HuH-7 (cell line): ENCODE measurements at regions not wholly inside any gene's neighbourhood (a gene's known extent, or its start where the extent isn't known, plus 50 kb on each side); places are given as distances from the start of the nearest gene placed in this dataset.
"Not testable (repeated sequence)": the region's sequence is repeated elsewhere in the genome, so short reads cannot be mapped to it uniquely, and the experiment has no call there.

Experiments used
- DNase-seq: peaks from one replicate; pipeline ENCODE4 v3.0.0; 2011; ENCODE audit warnings: low spot score

DNA sequence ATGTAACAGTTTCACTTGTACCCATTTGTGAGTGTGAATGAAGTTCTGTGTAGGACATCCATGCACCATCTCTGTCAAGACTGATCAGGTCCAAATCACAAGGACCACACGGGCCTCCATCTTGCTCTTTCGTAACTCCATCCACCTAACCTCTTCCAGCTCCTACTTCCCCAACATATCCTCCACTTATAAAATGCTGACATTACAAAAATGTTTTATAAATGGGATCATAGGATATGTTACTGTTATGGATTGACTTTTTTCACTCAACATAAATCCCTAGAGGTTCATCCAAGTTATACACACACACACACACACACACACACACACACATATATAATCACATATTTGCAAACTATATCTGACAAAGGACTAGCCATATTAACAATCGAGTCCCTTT, 476.8 kb downstream of the ZNF516 start:
- no peak for DNase-seq

DNA sequence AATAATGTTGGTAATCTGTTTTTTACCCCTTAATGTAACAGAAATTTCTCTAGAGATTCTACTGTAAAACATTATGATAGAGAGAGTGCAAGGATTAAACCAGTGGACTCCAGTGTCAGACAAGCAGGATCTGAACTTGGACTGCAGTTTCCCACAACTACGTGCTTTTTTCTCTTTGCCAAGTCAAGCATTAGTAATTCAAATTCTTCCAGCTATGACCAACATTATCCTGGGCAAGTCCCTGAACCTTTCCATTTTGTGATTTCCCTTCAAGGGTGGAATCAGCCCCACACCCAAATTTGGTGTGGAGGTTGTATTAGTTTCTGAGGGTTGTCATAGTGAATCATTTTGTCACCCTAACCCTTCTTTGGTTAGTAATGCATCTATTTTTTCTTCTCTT, 482.0 kb downstream of the ZNF516 start:
- DNase-seq, result no peak

DNA sequence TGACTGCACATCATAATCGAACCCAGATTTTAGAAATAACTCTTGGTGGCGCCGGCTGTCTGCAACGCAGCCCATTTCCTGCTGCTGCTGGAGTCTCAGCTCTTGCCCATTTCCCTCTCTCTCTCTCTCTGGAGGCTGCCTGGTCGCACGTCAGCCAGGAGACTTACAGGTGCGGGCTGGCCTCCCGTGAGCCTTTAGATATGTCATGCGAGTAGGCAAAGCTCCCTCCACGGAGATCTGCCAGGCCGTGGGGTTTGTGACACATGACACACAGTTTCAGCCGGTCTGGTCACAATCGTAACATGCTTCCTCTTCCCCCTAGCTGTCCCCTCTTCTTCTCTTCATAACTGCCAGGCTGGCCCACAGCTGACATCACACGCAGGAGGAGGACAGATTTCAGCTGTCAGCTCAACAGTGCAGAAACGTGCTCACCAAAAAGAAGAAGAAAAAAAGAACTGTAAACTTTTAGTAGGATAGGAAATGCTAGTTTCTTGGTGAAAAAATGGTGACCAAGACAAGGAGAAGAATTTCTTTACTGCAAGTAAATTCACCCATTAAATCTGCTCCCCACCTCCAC, 489.3 kb downstream of the ZNF516 start:
- DNase-seq, result no peak

DNA sequence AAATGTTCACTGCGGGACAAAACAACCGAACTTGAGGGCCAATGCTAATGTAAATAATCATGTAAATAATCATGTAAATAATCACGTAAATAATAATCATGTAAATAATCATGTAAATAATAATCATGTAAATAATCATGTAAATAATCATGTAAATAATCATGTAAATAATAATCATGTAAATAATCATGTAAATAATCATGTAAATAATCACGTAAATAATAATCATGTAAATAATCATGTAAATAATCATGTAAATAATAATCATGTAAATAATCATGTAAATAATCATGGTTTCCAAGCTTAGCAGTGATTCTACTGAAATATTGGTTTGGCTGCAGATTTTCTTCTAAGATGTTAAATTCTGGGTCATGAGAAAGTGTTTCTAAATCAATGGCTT, 507.1 kb downstream of the ZNF516 start:
- not testable (repeated sequence) for DNase-seq

DNA sequence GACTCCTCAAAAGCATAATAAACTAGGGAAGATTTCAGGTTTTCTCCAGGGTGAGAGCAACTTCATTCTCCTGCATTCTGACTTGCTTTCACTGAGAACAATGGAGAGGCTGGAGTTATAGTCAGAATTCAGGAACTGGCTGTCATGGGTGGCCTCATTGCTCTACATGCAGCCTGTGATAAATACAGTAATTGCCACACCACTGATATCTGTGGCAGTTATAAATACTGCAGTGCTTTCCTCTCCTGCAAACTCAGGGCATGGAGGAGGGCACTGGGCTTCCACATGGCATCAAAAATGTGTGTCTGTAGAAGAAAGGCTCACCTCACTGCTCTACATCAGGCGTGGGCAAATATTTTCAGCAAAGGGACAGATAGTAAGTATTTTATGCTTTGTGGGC, 510.2 kb downstream of the ZNF516 start:
- DNase-seq, result no peak

DNA sequence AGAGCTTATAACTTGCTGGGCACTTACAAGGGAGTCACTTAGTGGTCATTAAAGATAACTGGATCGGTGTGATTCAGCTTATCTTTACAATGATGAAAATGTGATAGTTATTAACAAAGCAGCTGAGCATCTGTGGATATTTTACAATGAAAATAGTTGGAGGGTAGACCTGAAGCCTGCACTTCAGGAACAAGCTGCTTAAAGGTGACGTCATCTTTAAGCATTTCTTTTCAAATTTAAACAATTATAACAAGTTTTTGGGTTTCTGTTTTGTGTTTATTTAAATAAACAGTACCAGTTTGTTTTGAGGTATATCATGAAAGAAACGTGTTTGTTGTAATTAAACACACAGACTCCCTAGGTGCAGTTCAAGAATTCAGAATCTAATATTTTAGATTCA, 513.9 kb downstream of the ZNF516 start:
- no peak for DNase-seq

DNA sequence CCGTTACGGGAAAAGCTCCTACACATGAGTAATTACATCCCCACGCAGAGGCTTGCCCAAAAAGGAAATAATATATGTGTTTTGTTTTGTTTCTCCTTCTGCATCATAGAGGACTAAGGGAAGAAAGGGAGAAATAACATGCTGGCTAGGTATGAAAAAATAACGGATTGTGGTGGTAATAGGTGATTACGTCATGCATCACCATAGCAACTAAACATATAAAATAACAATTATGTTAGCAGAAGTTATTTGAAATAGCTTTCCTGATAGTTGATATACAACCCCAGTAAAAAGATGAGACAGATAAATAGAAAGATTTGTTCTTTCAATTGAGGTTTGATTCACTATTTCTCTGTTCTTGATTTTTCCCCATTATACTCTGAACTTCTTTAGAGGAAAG, 518.0 kb downstream of the ZNF516 start:
- no peak for DNase-seq

DNA sequence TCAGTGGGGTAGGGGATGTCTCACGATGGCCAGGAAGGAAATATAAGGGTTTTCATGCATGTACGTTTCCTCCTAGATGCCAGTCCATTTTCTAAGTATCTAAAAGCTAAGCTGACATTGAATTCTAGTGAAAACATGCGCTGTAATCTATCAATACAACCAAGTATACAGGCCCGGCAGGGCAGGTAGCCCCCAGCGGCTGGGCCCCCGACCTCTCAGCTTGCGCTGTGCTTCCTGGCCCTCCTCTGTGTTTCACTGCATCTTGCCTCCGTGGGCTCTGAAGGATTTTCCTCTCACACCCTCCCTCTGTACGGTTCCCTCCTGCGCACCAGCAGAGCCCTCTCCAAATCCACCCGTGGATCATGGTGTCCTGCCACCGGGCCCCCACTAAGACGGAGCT, 524.8 kb downstream of the ZNF516 start:
- DNase-seq, result no peak

DNA sequence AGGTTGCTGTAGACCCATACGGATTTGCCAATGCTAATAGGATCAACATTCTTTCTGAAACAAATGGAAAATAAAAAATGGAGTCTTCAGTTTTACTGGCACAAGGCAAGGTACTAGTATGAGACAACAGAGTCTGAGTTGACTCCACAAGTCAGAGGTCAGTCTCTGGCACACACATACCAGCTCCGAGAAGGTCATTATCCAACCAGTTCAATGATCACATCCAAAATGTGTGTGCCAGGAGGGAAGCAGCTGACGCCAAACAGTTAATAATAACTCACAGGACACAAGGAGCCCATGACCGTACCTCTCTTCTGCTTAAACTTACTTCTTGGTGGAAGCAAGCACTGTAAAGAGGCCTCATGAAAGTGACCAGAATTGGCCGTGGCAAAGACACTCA, 528.6 kb downstream of the ZNF516 start:
- no peak for DNase-seq

DNA sequence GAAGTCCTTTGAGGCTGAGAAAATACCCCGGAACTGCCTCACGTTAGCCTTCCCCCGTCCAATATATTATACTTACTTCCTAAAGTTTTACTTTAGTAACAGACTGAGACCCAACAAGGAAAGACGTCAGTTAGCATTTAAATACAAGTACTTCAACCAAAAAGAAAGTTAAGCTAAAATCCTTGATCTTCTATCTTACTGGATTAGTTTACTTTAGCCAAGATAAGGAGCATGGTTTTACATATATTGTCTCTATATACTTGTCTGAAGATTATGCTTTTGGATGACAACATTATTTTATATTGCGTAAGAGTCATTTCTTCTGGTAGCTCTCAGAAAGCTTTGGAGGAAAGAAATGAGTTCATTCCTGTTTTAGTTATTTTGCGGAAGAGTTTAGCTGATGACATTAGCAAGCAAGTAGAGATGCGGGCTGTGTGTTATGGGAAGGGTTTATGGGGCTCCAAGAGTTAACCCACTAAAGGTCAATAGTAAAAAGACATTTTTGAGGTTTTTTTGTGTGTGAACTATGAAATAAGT, 532.9 kb downstream of the ZNF516 start:
- DNase-seq, result no peak

DNA sequence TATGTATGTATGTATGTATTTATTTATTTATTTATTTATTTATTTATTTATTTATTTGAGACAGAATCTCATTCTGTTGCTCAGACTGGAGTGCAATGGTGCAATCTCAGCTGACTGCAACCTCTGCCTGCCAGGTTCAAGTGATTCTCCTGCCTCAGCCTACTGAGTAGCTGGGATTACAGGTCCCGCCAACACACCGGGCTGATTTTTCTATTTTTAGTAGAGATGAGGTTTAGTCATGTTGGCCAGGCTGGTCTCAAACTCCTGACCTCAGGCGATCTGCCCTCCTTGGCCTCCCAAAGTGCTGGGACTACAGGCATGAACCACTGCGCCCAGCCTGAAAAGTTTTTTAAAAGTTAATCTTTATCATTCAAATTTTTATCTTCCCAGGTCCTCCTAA, 532.9 kb upstream of the SMIM21 start:
- not testable (repeated sequence) for DNase-seq

DNA sequence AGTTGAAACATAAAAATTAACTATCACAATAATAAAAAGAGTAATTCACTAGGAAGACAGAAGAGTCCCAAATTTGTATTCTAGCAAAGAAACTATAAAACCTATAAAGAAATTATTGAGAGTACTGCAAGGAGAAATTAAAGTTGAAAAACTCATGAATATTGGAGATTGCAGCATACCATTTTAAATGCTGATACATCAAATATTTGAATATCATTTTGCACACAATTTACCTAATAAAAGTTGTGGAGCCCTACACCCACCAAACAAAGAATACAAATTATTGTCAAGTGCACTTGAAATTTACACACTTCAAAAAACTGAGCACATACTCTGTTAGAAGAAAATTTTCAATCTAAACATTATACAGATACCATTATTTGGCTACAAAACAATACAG, 531.6 kb upstream of the SMIM21 start:
- DNase-seq, result no peak

DNA sequence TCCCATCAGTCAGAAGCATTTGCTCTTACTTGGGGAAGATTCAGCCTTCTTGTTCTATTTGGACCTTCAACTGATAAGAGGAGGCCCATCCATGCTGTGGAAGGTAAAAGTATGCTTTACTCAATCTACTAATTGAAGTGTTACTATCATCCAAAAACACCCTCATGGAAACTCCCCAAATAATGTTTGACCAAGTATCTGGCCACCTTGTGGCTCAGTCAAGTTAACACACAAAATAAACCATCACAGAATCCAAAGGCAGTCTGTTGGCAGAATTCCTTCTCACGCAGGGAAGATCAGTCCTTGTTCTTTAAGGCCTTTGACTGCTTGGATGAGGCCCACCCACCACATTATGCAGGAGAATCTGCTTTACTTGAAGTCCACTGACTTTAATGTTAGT, 531.2 kb upstream of the SMIM21 start:
- DNase-seq, result no peak

DNA sequence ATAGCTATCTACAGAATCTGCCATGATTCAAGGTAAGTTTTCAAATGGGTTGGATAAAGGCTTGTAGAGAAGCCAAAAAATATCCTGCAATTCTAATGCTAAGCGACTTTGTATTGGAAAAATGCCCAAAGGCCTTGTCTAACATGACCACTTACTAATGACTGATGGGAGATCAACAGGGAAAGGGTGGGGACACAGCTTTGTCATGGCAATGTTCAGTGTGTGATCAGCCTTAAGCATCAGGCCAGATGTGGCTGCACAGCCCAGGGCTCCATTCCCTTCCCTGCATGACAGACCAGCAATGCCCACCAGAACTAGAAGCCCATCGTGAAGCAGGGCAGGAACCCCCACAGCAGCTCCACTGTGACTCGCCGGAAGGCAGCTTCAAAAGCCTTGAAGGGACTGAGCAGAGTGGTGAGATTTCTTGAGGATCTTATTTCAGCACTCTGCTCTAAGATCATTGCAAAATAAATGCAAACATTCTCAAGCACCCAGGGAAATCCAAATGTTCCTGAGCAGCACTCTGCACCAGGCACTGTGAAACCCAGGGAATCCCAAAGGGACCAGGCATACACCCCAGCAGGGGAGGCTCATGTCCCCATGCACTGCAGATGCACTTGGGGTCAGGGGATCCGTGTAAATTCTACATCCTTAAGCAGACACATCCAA, 517.9 kb upstream of the SMIM21 start:
- no peak for DNase-seq

DNA sequence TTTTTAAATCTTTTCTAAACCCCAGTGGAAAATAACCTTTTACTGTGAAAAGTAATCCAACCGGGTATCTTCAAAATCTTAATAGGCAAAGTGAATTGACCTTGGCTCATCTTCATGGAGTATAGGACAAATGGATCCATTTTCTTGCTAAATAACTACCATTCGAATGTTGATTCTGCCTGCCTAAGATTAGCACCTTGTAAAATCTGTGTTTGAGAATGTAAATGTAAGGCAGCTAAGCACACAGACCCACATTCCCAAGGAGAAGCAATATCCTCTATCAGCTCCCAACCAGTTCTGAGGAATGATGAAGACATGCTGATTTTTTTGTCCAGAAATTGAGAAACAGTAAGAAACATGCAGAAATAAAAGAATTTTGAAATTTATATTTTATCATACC, 509.8 kb upstream of the SMIM21 start:
- DNase-seq, result no peak

DNA sequence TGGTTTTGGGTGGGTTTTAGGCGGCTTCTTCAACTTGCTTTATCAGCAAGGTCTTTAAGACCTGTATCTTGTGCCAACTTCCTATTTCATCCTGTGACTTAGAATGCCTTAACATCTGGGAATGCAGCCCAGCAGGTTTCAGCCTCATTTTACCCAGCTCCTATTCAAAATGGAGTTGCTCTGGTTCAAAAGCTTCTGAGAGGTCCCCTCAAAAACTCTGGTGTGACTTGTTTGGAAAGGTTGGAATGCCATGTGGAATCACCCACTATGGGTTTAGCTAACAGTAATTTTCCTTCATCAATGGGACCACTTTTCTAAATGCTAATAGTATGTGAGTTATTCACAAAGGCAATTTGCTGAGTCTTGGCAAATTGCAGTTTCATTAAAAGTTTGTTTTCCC, 509.4 kb upstream of the SMIM21 start:
- DNase-seq, result no peak

DNA sequence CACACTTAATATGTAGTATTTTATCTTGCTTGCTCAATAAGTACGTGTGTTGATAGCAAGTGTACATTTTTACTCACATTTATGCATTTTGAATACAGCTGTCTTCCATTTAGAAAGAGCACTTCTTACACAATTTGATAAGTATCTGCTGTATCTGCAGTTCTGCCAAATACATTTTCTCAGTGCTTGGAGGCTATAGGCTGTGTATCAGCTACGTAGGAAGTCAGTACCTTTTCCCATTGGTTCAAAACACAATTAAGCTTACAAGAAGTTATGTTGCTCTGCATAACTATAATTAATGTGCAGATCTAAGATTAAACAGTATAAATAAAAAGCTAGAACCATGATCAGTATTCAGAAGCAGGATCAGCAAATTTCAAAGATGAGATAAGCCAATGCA, 503.6 kb upstream of the SMIM21 start:
- DNase-seq, result no peak

DNA sequence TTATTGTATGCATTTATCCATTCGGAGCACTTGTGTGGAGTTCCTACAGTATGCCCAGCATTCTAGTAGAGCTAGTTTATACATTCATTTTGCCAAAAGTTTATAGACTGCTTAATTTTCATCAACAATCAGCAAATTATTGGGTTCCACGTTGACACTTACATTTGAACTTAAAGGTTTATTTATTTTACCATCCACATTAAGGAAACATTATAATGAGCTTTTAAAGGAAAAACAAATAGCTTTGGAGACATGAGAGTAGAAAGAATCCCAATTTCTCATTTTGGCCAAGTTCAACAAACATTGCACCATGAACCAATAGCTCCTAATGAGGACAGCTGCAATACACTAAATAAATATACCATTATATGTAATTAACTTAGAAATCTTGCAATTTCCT, 501.2 kb upstream of the SMIM21 start:
- no peak for DNase-seq

DNA sequence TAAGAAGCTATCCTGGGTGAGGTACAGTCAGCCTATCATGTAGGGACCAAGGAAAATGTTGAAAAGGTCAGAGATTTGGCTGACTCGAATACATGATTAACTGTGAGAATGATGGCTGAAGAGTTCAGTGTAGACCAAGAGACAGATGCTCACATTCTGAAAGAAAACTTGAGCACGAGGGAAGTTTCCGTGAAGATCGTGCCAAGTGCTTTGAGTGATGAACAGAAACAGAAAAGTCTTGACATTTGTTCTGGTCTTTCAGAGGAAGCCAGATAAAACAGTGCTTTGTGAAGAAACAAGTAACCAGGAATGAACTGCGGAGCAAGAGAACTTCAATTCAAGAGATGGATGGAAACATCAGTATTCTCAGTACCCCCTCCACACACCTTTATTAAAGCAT, 500.3 kb upstream of the SMIM21 start:
- DNase-seq, result no peak

DNA sequence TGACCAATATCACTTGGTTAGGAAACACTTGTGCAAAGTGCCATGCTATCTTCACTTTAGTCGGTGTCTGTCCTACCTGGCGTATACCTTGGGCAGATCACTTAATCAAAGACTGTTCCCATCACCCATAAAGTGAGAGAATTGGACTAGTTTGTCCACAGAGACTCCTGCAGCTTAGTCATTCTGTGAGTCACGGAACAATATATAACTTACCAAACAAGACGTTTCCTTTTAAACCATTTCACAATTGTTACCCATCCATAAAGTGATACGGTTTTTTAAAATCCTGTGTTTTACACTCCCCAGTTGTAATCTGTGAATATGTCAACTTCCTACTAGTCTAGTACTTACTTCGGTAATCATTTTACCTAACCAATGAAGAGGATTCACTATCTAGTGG, 499.3 kb upstream of the SMIM21 start:
- DNase-seq, result no peak

DNA sequence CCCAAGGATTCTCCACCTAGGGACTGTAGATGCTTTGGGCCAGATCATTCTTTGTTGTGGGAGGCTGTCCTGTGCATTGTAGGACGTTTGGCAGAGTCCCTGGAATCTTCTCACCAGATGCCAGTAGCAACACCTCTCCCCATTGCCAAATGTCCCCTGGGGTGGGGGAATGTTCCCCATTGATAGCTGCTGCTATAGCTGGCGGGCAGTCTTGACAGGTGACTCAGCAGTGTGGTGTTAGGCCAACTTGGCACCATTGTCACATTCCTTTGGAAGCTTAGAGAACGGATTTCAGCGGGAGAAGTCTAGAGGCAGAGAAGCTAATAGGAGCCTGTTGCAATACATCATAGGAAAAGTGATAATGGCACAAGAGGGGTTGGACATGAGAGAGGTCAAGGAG, 495.7 kb upstream of the SMIM21 start:
- DNase-seq, result no peak

DNA sequence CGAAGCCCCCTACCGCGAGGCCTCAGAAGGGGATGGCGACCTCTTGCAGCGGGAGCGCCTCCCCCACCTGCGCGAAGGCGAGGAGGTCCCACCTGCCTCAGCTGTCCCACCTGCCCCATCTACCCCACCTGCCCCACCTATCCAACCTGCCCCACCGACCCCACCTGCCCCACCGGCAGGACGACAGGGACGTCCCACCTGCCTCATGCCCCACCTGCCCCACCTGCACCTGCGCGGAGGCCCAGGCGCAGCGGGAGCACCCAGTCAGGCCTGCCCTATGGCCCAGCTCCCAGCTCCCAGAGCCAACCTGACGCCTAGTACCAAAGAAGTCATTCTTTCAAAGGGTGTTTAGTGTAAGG, 489.1 kb upstream of the SMIM21 start:
- DNase-seq, result no peak

DNA sequence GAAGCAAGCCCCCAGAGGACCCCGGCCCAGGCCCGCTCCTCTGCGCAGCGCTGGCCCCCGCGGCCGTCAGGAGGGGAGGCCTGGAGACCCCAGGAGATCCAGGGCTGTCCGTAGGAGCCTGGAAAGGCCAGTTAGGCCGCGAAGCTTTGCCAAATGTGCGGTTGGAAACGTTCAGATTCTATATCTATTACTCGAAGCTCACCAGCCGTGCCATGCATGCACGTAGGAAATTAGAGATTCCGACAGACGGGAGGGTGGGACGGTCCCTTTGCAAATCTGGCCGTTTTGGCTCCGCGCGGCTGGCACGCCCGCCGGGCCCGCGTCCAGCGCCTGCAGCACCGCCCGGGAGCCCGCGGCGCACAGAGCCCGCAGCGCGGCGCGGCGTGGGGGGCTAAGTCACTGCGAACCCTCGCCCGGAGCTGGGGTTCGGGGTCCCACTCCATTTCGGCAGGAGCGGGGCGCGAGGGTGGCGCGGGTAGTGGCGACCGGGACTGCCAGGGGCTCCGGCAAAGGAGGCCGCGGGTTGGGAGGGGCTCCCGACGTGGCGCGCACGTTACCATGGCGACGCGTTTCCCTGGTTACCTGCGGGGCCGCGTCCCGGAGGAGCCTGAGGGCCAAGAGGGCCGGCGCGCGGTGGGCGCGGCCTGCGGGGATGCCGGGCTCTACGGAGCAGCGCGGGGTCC, 488.6 kb upstream of the SMIM21 start:
- no peak for DNase-seq

DNA sequence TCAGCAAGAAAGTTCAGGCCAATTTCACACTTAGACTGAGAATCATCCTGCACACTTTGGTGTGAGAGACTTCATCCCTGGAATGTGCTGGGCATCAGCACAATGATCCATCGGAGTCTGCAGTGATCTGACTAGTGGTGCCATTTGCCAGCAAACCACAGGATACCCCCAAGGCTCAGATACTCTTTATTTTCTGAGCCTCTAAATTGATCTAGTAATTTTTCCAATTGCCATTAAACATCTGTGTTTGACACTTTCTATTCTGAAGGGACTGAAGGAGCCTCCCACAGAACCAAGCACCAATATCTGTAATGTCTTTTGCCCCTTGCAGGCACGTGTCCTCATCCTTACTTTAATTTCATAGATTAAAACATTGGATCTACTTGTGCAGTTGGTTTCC, 485.3 kb upstream of the SMIM21 start:
- DNase-seq, result no peak
